C4-2B (cell line): ENCODE measurements at regions not wholly inside any gene's neighbourhood (a gene's known extent, or its start where the extent isn't known, plus 50 kb on each side); places are given as distances from the start of the nearest gene placed in this dataset.

Experiments used
- CTCF ChIP-seq: fragments of 450-650 bp; conservative IDR thresholded peaks from 2 replicates; pipeline ENCODE4 v1.5.1; 2017; ENCODE audit warnings: mild to moderate bottlenecking
- ZFX ChIP-seq: fragments of 450-650 bp; IDR thresholded peaks from 2 replicates; pipeline ENCODE4 v1.6.1; 2017

DNA sequence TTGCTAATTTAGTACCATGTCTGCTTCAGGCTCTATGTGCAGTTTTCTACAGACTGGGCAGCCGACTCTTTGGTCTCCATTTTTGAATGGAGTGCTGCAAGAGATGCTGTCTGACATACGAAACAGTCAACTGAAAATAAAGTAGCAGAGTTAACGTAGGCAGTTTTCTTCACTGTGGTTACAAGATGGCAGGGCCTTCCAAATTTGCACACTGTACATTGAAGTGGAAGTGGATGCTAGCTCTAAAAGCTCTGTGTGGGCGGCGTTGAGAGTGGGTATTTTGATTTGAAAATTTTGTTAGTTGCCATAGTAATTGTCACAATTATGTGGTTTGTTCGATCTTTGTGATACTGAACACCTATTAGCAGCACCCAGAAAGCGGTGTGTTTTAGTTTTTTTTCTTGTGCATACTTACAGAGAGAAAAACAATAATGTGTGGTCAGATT is 154.9 kb upstream of the ATP2B1 start:
- TF ChIP-seq CTCF = no peak
- TF ChIP-seq ZFX = no peak
